ENCODE measurements at regions not wholly inside any gene's neighbourhood (a gene's known extent, or its start where the extent isn't known, plus 50 kb on each side); places are given as distances from the start of the nearest gene placed in this dataset.
A peak's percentile ranks its signal among the peaks of the same experiment; 100 is the strongest.

GRCh38 chr14:26870096-26870495, 272.3 kb upstream of the NOVA1 start:
- in situ Hi-C loops (cut with HindIII; ENCODE audit: low sequenced_read_pairs): no loop called here
- DNase-seq (ENCODE audit: low read depth): no peak
- H3K4me3 ChIP-seq (ENCODE audit: low read depth, low read length): no peak overlapping the region
- no peak for TF ChIP-seq CTCF (IDR thresholded peaks at IDR 0.05; ENCODE audit: low read depth, low read length, missing control alignments)

- TF ChIP-seq CTCF (IDR thresholded peaks at IDR 0.05; ENCODE audit: low read depth, low read length, missing control alignments): no peak
- H3K4me3 ChIP-seq (ENCODE audit: low read depth, low read length): no peak overlapping the region
- in situ Hi-C loops (cut with HindIII; ENCODE audit: low sequenced_read_pairs): no loop called here
- DNase-seq (ENCODE audit: low read depth): no peak
These were observed 273.1 kb upstream of the NOVA1 start for GRCh38 chr14:26870722-26871617.

- in situ Hi-C loops (cut with HindIII; ENCODE audit: low sequenced_read_pairs): no loop called here
These were observed 274.9 kb upstream of the NOVA1 start for GRCh38 chr14:26872515-26873361.

GRCh38 chr14:26873362-26873960, 275.6 kb upstream of the NOVA1 start:
- no peak for TF ChIP-seq CTCF (IDR thresholded peaks at IDR 0.05; ENCODE audit: low read depth, low read length, missing control alignments)
- in situ Hi-C loops (cut with HindIII; ENCODE audit: low sequenced_read_pairs): no loop called here

More at GRCh38 chr14:26872515-26873361, 274.9 kb upstream of the NOVA1 start:
- H3K4me3 ChIP-seq (ENCODE audit: low read depth, low read length): no peak overlapping the region
- TF ChIP-seq CTCF (IDR thresholded peaks at IDR 0.05; ENCODE audit: low read depth, low read length, missing control alignments): no peak
- peak; percentile 29 for DNase-seq (ENCODE audit: low read depth)

GRCh38 chr14:26887847-26888246, 290.0 kb upstream of the NOVA1 start:
- in situ Hi-C loops (cut with HindIII; ENCODE audit: low sequenced_read_pairs): no loop called here
- no peak overlapping the region for H3K4me3 ChIP-seq (ENCODE audit: low read depth, low read length)
- TF ChIP-seq CTCF (IDR thresholded peaks at IDR 0.05; ENCODE audit: low read depth, low read length, missing control alignments): no peak
- no peak for DNase-seq (ENCODE audit: low read depth)

More at GRCh38 chr14:26873362-26873960, 275.6 kb upstream of the NOVA1 start:
- H3K4me3 ChIP-seq (ENCODE audit: low read depth, low read length): no peak overlapping the region
- DNase-seq (ENCODE audit: low read depth): no peak

- DNase-seq (ENCODE audit: low read depth): no peak
- in situ Hi-C loops (cut with HindIII; ENCODE audit: low sequenced_read_pairs): no loop called here
- TF ChIP-seq CTCF (IDR thresholded peaks at IDR 0.05; ENCODE audit: low read depth, low read length, missing control alignments): no peak
- H3K4me3 ChIP-seq (ENCODE audit: low read depth, low read length): no peak overlapping the region
These were observed 290.8 kb upstream of the NOVA1 start for GRCh38 chr14:26888592-26888991.
